Amygdala (tissue), 56 donors: ENCODE measurements at regions not wholly inside any gene's neighbourhood (a gene's known extent, or its start where the extent isn't known, plus 50 kb on each side); places are given as distances from the start of the nearest gene placed in this dataset.
"Not testable (repeated sequence)": the region's sequence is repeated elsewhere in the genome, so short reads cannot be mapped to it uniquely, and the experiment has no call there.

Source experiments
- DNase-seq, 56 donors: peaks; one replicate each; lab custom pipeline; 2025; lab: John Stamatoyannopoulos, UW

- DNase-seq: peak in 1 of 56 donors; percentile 16
Observed at GRCh38 chr11:44409558-44410236, 99.8 kb upstream of the ALX4 start.

DNA sequence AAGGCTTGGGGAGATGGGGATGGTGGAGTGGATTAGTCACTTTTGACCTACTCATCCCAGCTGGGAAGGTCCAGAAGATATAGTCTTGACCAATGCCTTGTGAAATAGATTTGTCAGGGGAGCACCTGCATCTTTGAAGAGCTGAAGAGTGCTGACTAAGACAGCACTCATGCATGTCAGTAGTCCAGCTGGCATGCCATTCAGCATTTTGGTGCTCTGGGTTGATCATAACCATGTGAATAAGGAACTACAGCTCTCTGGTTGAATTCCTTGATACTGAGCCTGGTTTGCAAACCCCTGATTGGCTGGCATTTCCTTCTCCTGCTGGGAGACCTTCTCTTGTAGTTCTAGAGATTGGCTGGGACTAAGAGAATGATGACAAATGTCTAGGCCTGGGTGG lies 106.8 kb upstream of the ALX4 start:
- no peak for DNase-seq

DNA sequence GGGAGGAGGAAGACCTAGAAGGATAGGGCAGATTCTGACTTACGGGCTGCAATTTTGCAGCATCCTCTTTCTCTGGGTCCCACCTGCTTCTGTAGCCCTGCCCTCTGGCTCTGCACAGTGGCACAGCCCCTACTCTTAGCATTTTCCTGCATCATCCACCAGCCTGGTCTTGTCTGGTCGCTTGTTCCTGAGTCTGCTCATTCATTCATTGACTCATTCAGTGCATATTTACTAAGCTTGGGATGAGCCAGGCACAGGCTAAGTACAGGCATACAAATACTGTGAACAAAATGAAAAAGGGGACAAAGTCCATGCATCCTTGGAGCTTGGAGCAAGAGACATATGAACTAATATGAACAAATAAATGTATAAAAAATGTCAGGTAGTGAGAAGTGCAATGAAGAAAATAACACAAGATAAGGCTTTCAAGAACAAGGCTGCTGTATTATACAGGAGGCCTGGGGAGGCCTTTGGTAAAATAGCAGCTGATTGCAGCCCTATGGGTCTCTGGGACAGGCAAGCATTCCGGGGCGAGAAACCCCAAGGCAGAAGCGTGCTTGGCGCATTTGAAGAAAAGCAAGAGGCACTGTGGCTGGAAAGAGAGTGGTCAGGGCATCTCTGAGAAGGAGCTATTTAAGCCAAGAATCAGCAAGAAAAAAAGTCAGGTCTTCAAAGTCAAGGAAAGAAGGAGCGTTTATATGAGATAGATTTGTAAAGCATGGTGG lies 108.0 kb upstream of the ALX4 start:
- DNase-seq: no peak

DNA sequence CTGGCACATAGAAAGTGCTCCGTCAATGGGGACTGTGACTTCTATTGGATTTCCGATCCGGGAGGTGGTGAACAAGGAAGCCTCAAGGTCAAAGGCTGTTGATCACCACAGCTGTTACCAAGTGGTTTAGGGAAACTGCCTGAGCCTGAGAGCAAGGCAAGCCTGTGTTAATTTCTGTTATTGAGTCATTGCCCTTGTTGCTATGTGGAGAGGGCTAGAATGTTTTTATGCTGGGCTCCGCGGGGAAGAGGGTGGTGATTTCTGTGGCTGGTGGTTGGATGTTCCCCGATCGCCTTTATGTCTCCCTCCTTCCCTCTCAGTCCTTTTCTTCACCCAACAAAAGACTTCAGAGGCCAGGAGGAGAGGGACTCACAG lies 108.5 kb upstream of the ALX4 start:
- no peak for DNase-seq

- DNase-seq: no peak
Observed at GRCh38 chr11:44421090-44421675, 111.2 kb upstream of the ALX4 start.

DNA sequence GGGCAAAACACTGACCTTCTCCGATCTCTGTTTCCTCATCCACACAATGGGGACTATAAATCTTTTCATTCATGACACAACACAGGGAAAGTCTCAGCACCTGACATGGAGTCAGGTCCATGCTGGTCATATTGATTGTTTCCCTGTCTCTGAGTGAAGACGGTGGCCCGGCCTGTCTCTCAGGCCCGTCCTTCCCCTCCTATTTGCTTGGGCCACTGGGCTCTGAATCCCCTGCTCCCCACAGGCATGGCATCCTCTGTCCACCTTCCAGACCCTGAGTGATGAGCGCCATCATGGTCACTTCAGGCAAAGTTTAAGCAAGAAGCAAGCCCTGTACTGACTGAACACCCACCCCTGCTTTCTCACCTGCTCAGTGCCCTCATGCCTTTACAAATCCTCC lies 113.3 kb upstream of the ALX4 start:
- no peak for DNase-seq

DNA sequence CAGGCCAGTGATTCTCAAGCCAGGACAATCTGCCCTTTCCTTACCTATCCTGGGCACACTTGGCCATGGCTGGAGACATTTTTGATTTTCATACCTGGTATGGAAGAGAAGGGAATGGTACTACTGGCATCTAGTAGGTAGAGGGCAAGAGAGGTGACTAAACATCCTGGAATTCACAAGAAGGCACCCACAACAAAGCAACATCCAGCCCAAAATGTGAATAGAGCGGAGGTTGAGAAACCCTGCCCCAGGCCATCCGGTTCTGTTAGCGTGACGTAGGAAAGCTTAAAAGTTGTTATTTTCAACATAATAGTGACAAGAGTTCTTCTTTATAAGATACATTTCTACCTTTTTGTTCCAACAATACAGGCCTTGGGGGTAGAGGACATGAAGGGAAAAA lies 114.9 kb upstream of the ALX4 start:
- DNase-seq: no peak

DNA sequence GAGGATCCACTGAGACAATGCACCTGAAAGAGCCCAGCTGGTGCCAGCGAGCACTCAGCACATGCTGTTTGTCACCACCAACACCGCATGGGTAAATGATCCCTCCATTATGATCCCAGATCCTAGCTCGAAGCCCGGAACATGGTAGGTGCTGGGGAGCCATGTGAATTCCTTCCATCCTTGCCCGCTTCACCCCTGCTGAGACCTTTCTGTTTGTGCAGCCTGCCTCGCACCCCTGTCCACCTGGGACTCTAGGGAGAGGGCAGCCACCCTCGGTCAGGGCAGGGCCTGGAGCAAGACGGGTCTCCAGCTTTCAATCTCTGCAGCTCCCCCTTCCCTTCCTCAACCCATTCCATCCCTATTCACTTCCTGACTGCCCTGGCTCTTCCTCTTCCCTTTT lies 116.2 kb upstream of the ALX4 start:
- DNase-seq: no peak

GRCh38 chr11:44426958-44427357 lies 117.0 kb upstream of the ALX4 start:
- DNase-seq: no peak

DNA sequence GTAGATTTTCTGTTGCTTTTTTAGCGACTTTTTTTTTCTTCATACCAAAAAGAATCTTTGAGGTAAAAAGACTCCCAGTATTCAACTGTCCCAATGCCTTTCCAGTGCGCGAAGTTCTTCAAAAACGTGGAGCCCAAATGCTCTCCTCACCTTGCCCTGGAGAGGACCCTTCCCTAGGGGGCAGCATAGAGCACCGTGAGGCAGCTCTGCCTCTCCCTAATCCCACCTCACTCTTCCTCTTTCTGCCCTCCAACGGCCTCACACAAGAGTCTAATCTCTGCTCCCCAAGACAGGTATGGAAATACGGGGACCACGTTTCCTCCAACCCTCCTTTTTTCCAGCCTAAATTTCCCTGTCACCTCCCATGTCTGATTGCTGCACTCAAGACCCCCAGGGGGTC lies 117.5 kb upstream of the ALX4 start:
- no peak for DNase-seq

GRCh38 chr11:44430140-44430539 lies 120.2 kb upstream of the ALX4 start:
- no peak for DNase-seq

GRCh38 chr11:44434191-44434590 lies 124.3 kb upstream of the ALX4 start:
- no peak for DNase-seq

- no peak for DNase-seq
Observed at GRCh38 chr11:44437122-44437521, 127.2 kb upstream of the ALX4 start.

DNA sequence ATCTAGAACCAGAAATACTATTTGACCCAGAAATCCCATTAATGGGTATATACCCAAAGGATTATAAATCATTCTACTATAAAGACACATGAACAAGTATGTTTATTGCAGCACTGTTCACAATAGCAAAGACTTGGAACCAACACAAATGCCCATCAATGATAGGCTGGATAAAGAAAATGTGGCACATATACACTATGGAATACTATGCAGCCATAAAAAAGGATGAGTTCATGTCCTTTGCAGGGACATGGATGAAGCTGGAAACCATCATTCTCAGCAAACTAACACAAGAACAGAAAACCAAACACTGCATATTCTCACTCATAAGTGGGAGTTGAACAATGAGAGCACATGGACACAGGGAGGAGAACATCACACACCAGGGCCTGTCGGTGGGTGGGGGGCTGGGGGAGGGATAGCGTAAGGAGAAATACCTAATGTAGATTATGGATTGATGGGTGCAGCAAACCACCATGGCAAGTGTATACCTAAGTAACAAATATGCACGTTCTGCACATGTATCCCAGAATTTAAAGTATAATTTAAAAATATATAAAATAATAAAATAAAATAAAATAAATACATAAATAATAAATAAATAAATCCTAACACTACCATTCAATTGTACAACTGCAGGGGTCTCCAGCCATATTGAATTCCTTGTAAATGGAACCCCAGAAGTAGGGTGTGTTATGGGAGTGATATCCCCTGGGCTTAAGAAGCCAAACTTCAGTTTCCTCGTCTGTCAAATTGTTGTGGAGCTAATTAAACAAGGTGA lies 122.4 kb upstream of the CD82 start:
- not testable (repeated sequence) for DNase-seq

GRCh38 chr11:44443836-44444769 lies 121.4 kb upstream of the CD82 start:
- no peak for DNase-seq

GRCh38 chr11:44444770-44445321 lies 120.6 kb upstream of the CD82 start:
- no peak for DNase-seq

- DNase-seq: no peak
Observed at GRCh38 chr11:44445500-44446365, 119.7 kb upstream of the CD82 start.

GRCh38 chr11:44446366-44446762 lies 119.1 kb upstream of the CD82 start:
- DNase-seq: no peak
